SU-DHL-6 (cell line): ENCODE measurements at regions not wholly inside any gene's neighbourhood (a gene's known extent, or its start where the extent isn't known, plus 50 kb on each side); places are given as distances from the start of the nearest gene placed in this dataset.

Experiments
- H2AFZ ChIP-seq: fragments of 200-600 bp; sonication (generic); 2 replicates; pipeline ENCODE4 v1.6.1; 2014; ENCODE audit warnings: low read depth, mild to moderate bottlenecking, moderate library complexity, mixed read lengths, antibody characterized with exemption, low read length; ENCODE audit not compliant: severe bottlenecking
- H3F3A ChIP-seq: fragments of 200-600 bp; shearing (Covaris generic); 2 replicates; pipeline ENCODE4 v1.6.0; 2016; ENCODE audit warnings: antibody characterized with exemption, mild to moderate bottlenecking; ENCODE audit not compliant: insufficient read depth
- H3K27ac ChIP-seq: fragments of 200-600 bp; sonication (generic); 2 replicates; pipeline ENCODE4 v1.5.1; 2016; ENCODE audit warnings: low read depth, mild to moderate bottlenecking, low read length, moderate library complexity, mixed read lengths
- H3K27me3 ChIP-seq: fragments of 200-600 bp; sonication (generic), shearing (Covaris generic); 2 replicates; pipeline ENCODE4 v1.6.0; 2014; ENCODE audit warnings: mild to moderate bottlenecking, low read length
- H3K36me3 ChIP-seq: fragments of 200-600 bp; sonication (generic); 2 replicates; pipeline ENCODE4 v1.6.1; 2014; ENCODE audit warnings: mild to moderate bottlenecking, low read length, mixed read lengths
- H3K4me2 ChIP-seq: fragments of 300-600, 200-600 bp; shearing (Covaris generic), sonication (generic); 2 replicates; pipeline ENCODE4 v1.6.0; 2014; ENCODE audit warnings: low read length, low read depth, mild to moderate bottlenecking; ENCODE audit not compliant: poor library complexity, severe bottlenecking
- H3K4me3 ChIP-seq: fragments of 200-600 bp; sonication (generic); 2 replicates; pipeline ENCODE4 v1.5.1; 2014; ENCODE audit warnings: antibody characterized with exemption, low read length, mild to moderate bottlenecking, mixed read lengths; ENCODE audit not compliant: insufficient read depth, poor library complexity, severe bottlenecking
- H3K79me2 ChIP-seq: fragments of 200-600 bp; sonication (generic); 2 replicates; pipeline ENCODE4 v1.6.1; 2014; ENCODE audit warnings: mild to moderate bottlenecking, low read length, moderate library complexity; ENCODE audit not compliant: insufficient read depth
- H3K9ac ChIP-seq: fragments of 200-600 bp; sonication (generic); 2 replicates; pipeline ENCODE4 v1.7.0; 2014; ENCODE audit warnings: mild to moderate bottlenecking, low read length
- H3K9me2 ChIP-seq: fragments of 200-600 bp; sonication (generic); replicated peaks from 2 replicates; pipeline ENCODE4 v1.6.1; 2014; ENCODE audit warnings: low read length; ENCODE audit not compliant: insufficient read depth
- H3K9me3 ChIP-seq: fragments of 200-600 bp; sonication (generic); 2 replicates; pipeline ENCODE4 v1.6.1; 2014; ENCODE audit warnings: low read length, mixed read lengths; ENCODE audit not compliant: insufficient read depth
- H4K20me1 ChIP-seq: fragments of 200-600 bp; sonication (generic); 2 replicates; pipeline ENCODE4 v1.6.1; 2014; ENCODE audit warnings: low read depth, mild to moderate bottlenecking, antibody characterized with exemption, low read length, moderate library complexity, mixed read lengths
- CTCF ChIP-seq: fragments of 200-600 bp; sonication (generic); IDR thresholded peaks from one replicate; pipeline ENCODE4 v1.5.1; 2017; ENCODE audit warnings: antibody characterized with exemption, mild to moderate bottlenecking, low read length, moderate library complexity; ENCODE audit not compliant: insufficient read depth, poor library complexity, severe bottlenecking
- EZH2phosphoT487 ChIP-seq: fragments of 200-600 bp; sonication (generic), shearing (Covaris generic); conservative IDR thresholded peaks from 2 replicates; pipeline ENCODE4 v1.6.1; 2018; ENCODE audit warnings: mild to moderate bottlenecking, antibody characterized with exemption, low read length, moderate library complexity, mixed read lengths

GRCh38 chr2:160916300-160916699 is 243.9 kb upstream of the TANK start:
- H3K4me2 ChIP-seq, result no peak overlapping the region
- H3K4me3 ChIP-seq, result no peak overlapping the region
- no peak overlapping the region for H2AFZ ChIP-seq
- H3K79me2 ChIP-seq, result no peaks in the 10 kb centered on the region
- H3K27me3 ChIP-seq, result no peaks in the 10 kb centered on the region
- no peaks in the 10 kb centered on the region for H3K9me2 ChIP-seq
- H3K9ac ChIP-seq, result no peak overlapping the region
- H3F3A ChIP-seq, result no peaks in the 10 kb centered on the region
- no peaks in the 10 kb centered on the region for H4K20me1 ChIP-seq
- H3K9me3 ChIP-seq, result no peaks in the 10 kb centered on the region
- H3K36me3 ChIP-seq, result no peaks in the 10 kb centered on the region
- no peak for TF ChIP-seq CTCF
- TF ChIP-seq EZH2phosphoT487, result no peak
- no peak overlapping the region for H3K27ac ChIP-seq

- TF ChIP-seq EZH2phosphoT487, result no peak
- no peak for TF ChIP-seq CTCF
- Histone ChIP-seq H3K9ac (no peak overlapping the region), H4K20me1 (no peaks in the 10 kb centered on the region), H3K27ac (no peak overlapping the region), H3K27me3 (no peaks in the 10 kb centered on the region), H3K79me2 (no peaks in the 10 kb centered on the region), H2AFZ (no peak overlapping the region), H3K9me2 (no peaks in the 10 kb centered on the region), H3K4me3 (no peak overlapping the region), H3K9me3 (no peaks in the 10 kb centered on the region), H3K36me3 (no peaks in the 10 kb centered on the region), H3K4me2 (no peak overlapping the region), H3F3A (no peaks in the 10 kb centered on the region)
These were observed 242.4 kb upstream of the TANK start for GRCh38 chr2:160917850-160918249.

- TF ChIP-seq EZH2phosphoT487 (no peak), CTCF (no peak)
- H3K9me3 ChIP-seq, result no peaks in the 10 kb centered on the region
These were observed 242.0 kb upstream of the TANK start for GRCh38 chr2:160918258-160918657.

More at GRCh38 chr2:160918258-160918657, 242.0 kb upstream of the TANK start:
- Histone ChIP-seq H3K4me2 (no peak overlapping the region), H2AFZ (no peak overlapping the region), H3K27ac (no peak overlapping the region), H3K4me3 (no peak overlapping the region), H3K79me2 (no peaks in the 10 kb centered on the region), H3F3A (no peaks in the 10 kb centered on the region), H4K20me1 (no peaks in the 10 kb centered on the region), H3K9ac (no peak overlapping the region), H3K9me2 (no peaks in the 10 kb centered on the region), H3K27me3 (no peaks in the 10 kb centered on the region), H3K36me3 (no peaks in the 10 kb centered on the region)
